GM12878 (cell line): ENCODE measurements at regions not wholly inside any gene's neighbourhood (a gene's known extent, or its start where the extent isn't known, plus 50 kb on each side); places are given as distances from the start of the nearest gene placed in this dataset.

ENCODE experiments used
- BACH1 ChIP-seq: fragments of 450-650 bp; IDR thresholded peaks from 2 replicates; pipeline ENCODE4 v1.6.1; 2017; ENCODE audit warnings: mild to moderate bottlenecking, borderline replicate concordance
- CHD4 ChIP-seq: fragments of 200-600 bp; sonication (generic); IDR thresholded peaks from 2 replicates; pipeline ENCODE4 v1.6.1; 2016; ENCODE audit warnings: mild to moderate bottlenecking
- HDAC6 ChIP-seq: fragments of 200-600 bp; sonication (generic); IDR thresholded peaks from one replicate; pipeline ENCODE4 v1.8.0; 2017; ENCODE audit warnings: antibody characterized with exemption; ENCODE audit not compliant: unreplicated experiment
- JUNB ChIP-seq: IDR thresholded peaks from 2 replicates; pipeline ENCODE4 v1.6.1; 2016; ENCODE audit warnings: antibody characterized with exemption, mild to moderate bottlenecking
- PAX5 ChIP-seq: IDR thresholded peaks from 2 replicates; pipeline ENCODE4 v1.6.1; 2011; ENCODE audit warnings: low read depth, low read length, borderline replicate concordance
- RCOR1 ChIP-seq: conservative IDR thresholded peaks from 2 replicates; pipeline ENCODE4 v1.6.1; 2012; ENCODE audit warnings: low read depth, low read length, improper control_type of control experiment
- SREBF2 ChIP-seq: IDR thresholded peaks from 2 replicates; pipeline ENCODE4 v1.6.1; 2012; ENCODE audit warnings: mild to moderate bottlenecking, low read length
- TF ChIP-seq, protein P1 (sequence below): fragments of 450-650 bp; formaldehyde crosslinking; IDR thresholded peaks from 2 replicates; pipeline ENCODE4 v1.4.0; 2022; ENCODE audit warnings: mild to moderate bottlenecking, moderate library complexity
- TF ChIP-seq, protein P2 (sequence below): fragments of 450-650 bp; conservative IDR thresholded peaks from 2 replicates; pipeline ENCODE4 v1.6.1; 2017; ENCODE audit warnings: mild to moderate bottlenecking, moderate library complexity

DNA sequence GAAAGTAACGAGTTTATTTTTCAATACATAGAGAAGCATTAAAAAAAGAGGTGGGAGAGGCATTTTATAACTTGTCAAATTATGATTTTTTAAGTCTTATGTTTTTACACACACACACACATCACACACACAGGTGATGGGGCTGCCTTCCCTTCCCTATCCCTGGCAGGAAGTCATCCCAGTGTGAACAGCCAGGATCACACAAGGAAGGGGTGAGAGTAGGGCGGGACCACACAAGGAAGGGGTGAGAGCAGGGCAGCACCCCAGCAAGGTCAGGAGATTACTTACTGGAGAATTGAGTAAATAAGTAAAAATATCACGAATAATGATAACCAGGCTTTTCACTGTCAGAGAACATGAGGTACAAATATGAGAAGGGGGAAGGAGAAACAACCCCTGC lies 372.6 kb downstream of the SEC23A start:
- TF ChIP-seq SREBF2 = no peak
- no peak for TF ChIP-seq HDAC6
- no peak for TF ChIP-seq PAX5
- TF ChIP-seq RCOR1 = no peak
- TF ChIP-seq JUNB = no peak
- TF ChIP-seq, protein P1, sequence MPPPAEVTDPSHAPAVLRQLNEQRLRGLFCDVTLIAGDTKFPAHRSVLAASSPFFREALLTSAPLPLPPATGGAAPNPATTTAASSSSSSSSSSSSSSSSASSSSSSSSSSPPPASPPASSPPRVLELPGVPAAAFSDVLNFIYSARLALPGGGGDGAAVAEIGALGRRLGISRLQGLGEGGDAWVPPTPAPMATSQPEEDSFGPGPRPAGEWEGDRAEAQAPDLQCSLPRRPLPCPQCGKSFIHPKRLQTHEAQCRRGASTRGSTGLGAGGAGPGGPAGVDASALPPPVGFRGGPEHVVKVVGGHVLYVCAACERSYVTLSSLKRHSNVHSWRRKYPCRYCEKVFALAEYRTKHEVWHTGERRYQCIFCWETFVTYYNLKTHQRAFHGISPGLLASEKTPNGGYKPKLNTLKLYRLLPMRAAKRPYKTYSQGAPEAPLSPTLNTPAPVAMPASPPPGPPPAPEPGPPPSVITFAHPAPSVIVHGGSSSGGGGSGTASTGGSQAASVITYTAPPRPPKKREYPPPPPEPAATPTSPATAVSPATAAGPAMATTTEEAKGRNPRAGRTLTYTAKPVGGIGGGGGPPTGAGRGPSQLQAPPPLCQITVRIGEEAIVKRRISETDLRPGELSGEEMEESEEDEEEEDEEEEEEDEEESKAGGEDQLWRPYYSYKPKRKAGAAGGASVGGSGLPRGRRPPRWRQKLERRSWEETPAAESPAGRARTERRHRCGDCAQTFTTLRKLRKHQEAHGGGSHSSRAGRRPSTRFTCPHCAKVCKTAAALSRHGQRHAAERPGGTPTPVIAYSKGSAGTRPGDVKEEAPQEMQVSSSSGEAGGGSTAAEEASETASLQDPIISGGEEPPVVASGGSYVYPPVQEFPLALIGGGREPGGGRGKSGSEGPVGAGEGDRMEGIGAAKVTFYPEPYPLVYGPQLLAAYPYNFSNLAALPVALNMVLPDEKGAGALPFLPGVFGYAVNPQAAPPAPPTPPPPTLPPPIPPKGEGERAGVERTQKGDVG (CRISPR knock-in tag) = no peak
- TF ChIP-seq, protein P2, sequence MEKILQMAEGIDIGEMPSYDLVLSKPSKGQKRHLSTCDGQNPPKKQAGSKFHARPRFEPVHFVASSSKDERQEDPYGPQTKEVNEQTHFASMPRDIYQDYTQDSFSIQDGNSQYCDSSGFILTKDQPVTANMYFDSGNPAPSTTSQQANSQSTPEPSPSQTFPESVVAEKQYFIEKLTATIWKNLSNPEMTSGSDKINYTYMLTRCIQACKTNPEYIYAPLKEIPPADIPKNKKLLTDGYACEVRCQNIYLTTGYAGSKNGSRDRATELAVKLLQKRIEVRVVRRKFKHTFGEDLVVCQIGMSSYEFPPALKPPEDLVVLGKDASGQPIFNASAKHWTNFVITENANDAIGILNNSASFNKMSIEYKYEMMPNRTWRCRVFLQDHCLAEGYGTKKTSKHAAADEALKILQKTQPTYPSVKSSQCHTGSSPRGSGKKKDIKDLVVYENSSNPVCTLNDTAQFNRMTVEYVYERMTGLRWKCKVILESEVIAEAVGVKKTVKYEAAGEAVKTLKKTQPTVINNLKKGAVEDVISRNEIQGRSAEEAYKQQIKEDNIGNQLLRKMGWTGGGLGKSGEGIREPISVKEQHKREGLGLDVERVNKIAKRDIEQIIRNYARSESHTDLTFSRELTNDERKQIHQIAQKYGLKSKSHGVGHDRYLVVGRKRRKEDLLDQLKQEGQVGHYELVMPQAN = no peak
- TF ChIP-seq CHD4 = no peak
- TF ChIP-seq BACH1 = no peak
